Osteocyte (in vitro differentiated cells): ENCODE measurements at regions not wholly inside any gene's neighbourhood (a gene's known extent, or its start where the extent isn't known, plus 50 kb on each side); places are given as distances from the start of the nearest gene placed in this dataset.

Source experiments
- DNase-seq: peaks from one replicate; pipeline ENCODE4 v3.0.0; 2021; ENCODE audit warnings: mixed read lengths; ENCODE audit not compliant: unreplicated experiment; ENCODE audit errors: extremely low spot score
- H3K27ac Mint-ChIP-seq: one replicate; pipeline ENCODE4 v1.8.0; 2021; ENCODE audit warnings: mild to moderate bottlenecking, mixed read lengths; ENCODE audit not compliant: unreplicated experiment
- H3K27me3 Mint-ChIP-seq: one replicate; pipeline ENCODE4 v1.8.0; 2021; ENCODE audit warnings: mixed read lengths; ENCODE audit not compliant: unreplicated experiment
- H3K36me3 Mint-ChIP-seq: one replicate; pipeline ENCODE4 v1.8.0; 2021; ENCODE audit warnings: mixed read lengths; ENCODE audit not compliant: unreplicated experiment
- H3K4me1 Mint-ChIP-seq: one replicate; pipeline ENCODE4 v1.8.0; 2021; ENCODE audit warnings: mixed read lengths; ENCODE audit not compliant: unreplicated experiment
- H3K4me3 Mint-ChIP-seq: one replicate; pipeline ENCODE4 v1.8.0; 2021; ENCODE audit warnings: mild to moderate bottlenecking, moderate library complexity, mixed read lengths; ENCODE audit not compliant: unreplicated experiment
- H3K9me3 Mint-ChIP-seq: one replicate; pipeline ENCODE4 v1.8.0; 2021; ENCODE audit warnings: mixed read lengths; ENCODE audit not compliant: unreplicated experiment
- CTCF ChIP-seq: fragments of 200-600 bp; sonication (generic); IDR thresholded peaks from 2 replicates; pipeline ENCODE4 v1.5.0; 2021; ENCODE audit warnings: antibody characterized with exemption, mild to moderate bottlenecking, moderate library complexity

GRCh38 chr21:36532769-36533467, 53.0 kb upstream of the CLDN14 start:
- TF ChIP-seq CTCF = no peak
- Mint-ChIP-seq H3K36me3 (no peaks in the 10 kb centered on the region), H3K27ac (no peak overlapping the region), H3K9me3 (no peaks in the 10 kb centered on the region), H3K27me3 (peaks cover 43% of the 10 kb centered on the region), H3K4me1 (peaks cover 7% of the 10 kb centered on the region), H3K4me3 (no peak overlapping the region)
- DNase-seq = no peak

GRCh38 chr21:36533468-36533848, 53.5 kb upstream of the CLDN14 start:
- no peak for TF ChIP-seq CTCF
- no peak overlapping the region for H3K27ac Mint-ChIP-seq
- no peak overlapping the region for H3K4me3 Mint-ChIP-seq
- H3K4me1 Mint-ChIP-seq = peaks cover 7% of the 10 kb centered on the region
- H3K27me3 Mint-ChIP-seq = peaks cover 42% of the 10 kb centered on the region
- H3K9me3 Mint-ChIP-seq = no peaks in the 10 kb centered on the region
- DNase-seq = no peak
- H3K36me3 Mint-ChIP-seq = no peaks in the 10 kb centered on the region

- peaks cover 32% of the 10 kb centered on the region for H3K27me3 Mint-ChIP-seq
Measured at GRCh38 chr21:36534656-36535055, 54.7 kb upstream of the CLDN14 start.

GRCh38 chr21:36535618-36536241, 55.8 kb upstream of the CLDN14 start:
- H3K36me3 Mint-ChIP-seq = no peaks in the 10 kb centered on the region
- H3K4me1 Mint-ChIP-seq = no peaks in the 10 kb centered on the region
- TF ChIP-seq CTCF = no peak
- DNase-seq = no peak
- no peak overlapping the region for H3K27ac Mint-ChIP-seq
- no peaks in the 10 kb centered on the region for H3K9me3 Mint-ChIP-seq
- H3K27me3 Mint-ChIP-seq = peaks cover 32% of the 10 kb centered on the region
- H3K4me3 Mint-ChIP-seq = no peak overlapping the region

More at GRCh38 chr21:36534656-36535055, 54.7 kb upstream of the CLDN14 start:
- DNase-seq = no peak
- Mint-ChIP-seq H3K9me3 (no peaks in the 10 kb centered on the region), H3K36me3 (no peaks in the 10 kb centered on the region), H3K4me1 (peaks cover 7% of the 10 kb centered on the region), H3K27ac (no peak overlapping the region), H3K4me3 (no peak overlapping the region)
- TF ChIP-seq CTCF = no peak

- H3K4me3 Mint-ChIP-seq = no peak overlapping the region
- no peak for TF ChIP-seq CTCF
- no peak overlapping the region for H3K27ac Mint-ChIP-seq
- H3K9me3 Mint-ChIP-seq = no peaks in the 10 kb centered on the region
- no peaks in the 10 kb centered on the region for H3K4me1 Mint-ChIP-seq
- H3K27me3 Mint-ChIP-seq = peaks cover 34% of the 10 kb centered on the region
- no peaks in the 10 kb centered on the region for H3K36me3 Mint-ChIP-seq
- no peak for DNase-seq
Measured at GRCh38 chr21:36538761-36539160, 58.8 kb upstream of the CLDN14 start.
